D721Med (cell line): ENCODE measurements at regions not wholly inside any gene's neighbourhood (a gene's known extent, or its start where the extent isn't known, plus 50 kb on each side); places are given as distances from the start of the nearest gene placed in this dataset.
A peak's percentile ranks its signal among the peaks of the same experiment; 100 is the strongest.

ENCODE experiments used
- DNase-seq: peaks from one replicate; pipeline ENCODE4 v3.0.0; 2011; ENCODE audit warnings: low spot score; ENCODE audit not compliant: insufficient read length
- FAIRE-seq: peaks from 2 replicates; lab custom pipeline; 2011; peaks lifted over from hg19 to GRCh38; lab: Jason Lieb, UNC
- CTCF ChIP-seq: IDR thresholded peaks from 2 replicates; pipeline ENCODE4 v1.5.1; 2012; ENCODE audit warnings: mild to moderate bottlenecking, control low read depth; ENCODE audit not compliant: insufficient read depth; ENCODE audit errors: missing control alignments

GRCh38 chr5:130710596-130710995, 454.5 kb downstream of the HINT1 start:
- DNase-seq (no peak), FAIRE-seq (no peak)
- TF ChIP-seq CTCF: no peak

- FAIRE-seq (peak; percentile 16), DNase-seq (no peak)
- no peak for TF ChIP-seq CTCF
Observed at GRCh38 chr5:130708754-130709153, 456.3 kb downstream of the HINT1 start.

GRCh38 chr5:130706696-130707095, 458.4 kb downstream of the HINT1 start:
- FAIRE-seq (no peak), DNase-seq (no peak)

GRCh38 chr5:130705368-130705767, 459.7 kb downstream of the HINT1 start:
- FAIRE-seq: no peak
- no peak for TF ChIP-seq CTCF
- no peak for DNase-seq

More at GRCh38 chr5:130706696-130707095, 458.4 kb downstream of the HINT1 start:
- no peak for TF ChIP-seq CTCF

GRCh38 chr5:130693509-130693908, 471.5 kb downstream of the HINT1 start:
- no peak for FAIRE-seq

GRCh38 chr5:130692770-130693169, 472.3 kb downstream of the HINT1 start:
- no peak for TF ChIP-seq CTCF
- no peak for FAIRE-seq
- no peak for DNase-seq

More at GRCh38 chr5:130693509-130693908, 471.5 kb downstream of the HINT1 start:
- no peak for TF ChIP-seq CTCF
- DNase-seq: no peak

GRCh38 chr5:130689831-130690230, 475.2 kb downstream of the HINT1 start:
- no peak for DNase-seq
- FAIRE-seq: no peak
- TF ChIP-seq CTCF: no peak
